ENCODE measurements at regions not wholly inside any gene's neighbourhood (a gene's known extent, or its start where the extent isn't known, plus 50 kb on each side); places are given as distances from the start of the nearest gene placed in this dataset.

DNA sequence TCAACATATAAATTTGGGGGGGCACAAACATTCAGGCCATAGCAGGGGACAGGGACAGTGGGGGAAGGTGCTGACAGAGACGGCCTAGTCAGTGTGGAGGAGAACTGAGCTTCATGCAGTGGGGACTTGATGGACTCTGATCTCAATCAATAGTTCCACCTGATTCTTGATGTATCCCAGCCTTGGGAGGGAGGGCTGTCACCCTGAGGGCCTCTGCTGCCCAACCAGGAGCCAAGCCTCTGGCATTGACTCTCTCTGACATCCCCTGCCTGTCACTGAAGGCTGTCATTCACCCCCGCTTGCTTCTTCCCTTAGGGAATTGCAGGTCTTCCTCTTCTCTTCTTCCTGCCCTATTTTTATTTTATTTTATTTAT, 180.6 kb upstream of the TAB2 start:
- TF ChIP-seq EZH2 (IDR thresholded peaks at IDR 0.05; ENCODE audit: insufficient read depth, low read length), result no peak
- TF ChIP-seq, protein P1, sequence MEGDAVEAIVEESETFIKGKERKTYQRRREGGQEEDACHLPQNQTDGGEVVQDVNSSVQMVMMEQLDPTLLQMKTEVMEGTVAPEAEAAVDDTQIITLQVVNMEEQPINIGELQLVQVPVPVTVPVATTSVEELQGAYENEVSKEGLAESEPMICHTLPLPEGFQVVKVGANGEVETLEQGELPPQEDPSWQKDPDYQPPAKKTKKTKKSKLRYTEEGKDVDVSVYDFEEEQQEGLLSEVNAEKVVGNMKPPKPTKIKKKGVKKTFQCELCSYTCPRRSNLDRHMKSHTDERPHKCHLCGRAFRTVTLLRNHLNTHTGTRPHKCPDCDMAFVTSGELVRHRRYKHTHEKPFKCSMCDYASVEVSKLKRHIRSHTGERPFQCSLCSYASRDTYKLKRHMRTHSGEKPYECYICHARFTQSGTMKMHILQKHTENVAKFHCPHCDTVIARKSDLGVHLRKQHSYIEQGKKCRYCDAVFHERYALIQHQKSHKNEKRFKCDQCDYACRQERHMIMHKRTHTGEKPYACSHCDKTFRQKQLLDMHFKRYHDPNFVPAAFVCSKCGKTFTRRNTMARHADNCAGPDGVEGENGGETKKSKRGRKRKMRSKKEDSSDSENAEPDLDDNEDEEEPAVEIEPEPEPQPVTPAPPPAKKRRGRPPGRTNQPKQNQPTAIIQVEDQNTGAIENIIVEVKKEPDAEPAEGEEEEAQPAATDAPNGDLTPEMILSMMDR (IDR thresholded peaks at IDR 0.05; ENCODE audit: insufficient read depth, low read depth, low read length), result no peak

Measured in astrocyte (in vitro differentiated cells and primary cell).